ENCODE measurements at regions not wholly inside any gene's neighbourhood (a gene's known extent, or its start where the extent isn't known, plus 50 kb on each side); places are given as distances from the start of the nearest gene placed in this dataset.

DNA sequence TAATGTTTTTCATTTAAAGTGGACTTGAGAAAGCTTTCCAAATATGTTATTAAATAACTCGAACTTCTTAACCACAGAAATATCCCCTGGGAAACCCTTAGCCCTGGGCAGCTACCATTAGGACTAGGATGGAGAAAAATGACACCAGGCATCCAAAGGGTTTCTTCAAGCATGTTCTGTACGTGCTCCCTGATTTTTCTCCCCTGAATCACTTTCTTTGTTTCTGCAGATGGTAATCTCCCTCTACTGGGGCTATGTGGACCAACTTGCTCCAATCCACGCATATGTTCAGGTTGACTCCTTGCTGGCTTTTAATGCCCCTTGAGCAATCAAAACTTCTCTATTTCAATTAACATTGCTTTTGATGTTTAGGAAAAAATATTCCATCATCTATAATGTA, 312.7 kb upstream of the C1orf87 start:
- CTCF ChIA-PET: no interaction called here

More for the DNA sequence above, 312.7 kb upstream of the C1orf87 start:
- TF ChIP-seq ZFX (IDR thresholded peaks at IDR 0.05): no peak
- TF ChIP-seq POLR2AphosphoS5 (IDR thresholded peaks at IDR 0.05; ENCODE audit: low read depth, low read length): no peak
- TF ChIP-seq, protein P1, sequence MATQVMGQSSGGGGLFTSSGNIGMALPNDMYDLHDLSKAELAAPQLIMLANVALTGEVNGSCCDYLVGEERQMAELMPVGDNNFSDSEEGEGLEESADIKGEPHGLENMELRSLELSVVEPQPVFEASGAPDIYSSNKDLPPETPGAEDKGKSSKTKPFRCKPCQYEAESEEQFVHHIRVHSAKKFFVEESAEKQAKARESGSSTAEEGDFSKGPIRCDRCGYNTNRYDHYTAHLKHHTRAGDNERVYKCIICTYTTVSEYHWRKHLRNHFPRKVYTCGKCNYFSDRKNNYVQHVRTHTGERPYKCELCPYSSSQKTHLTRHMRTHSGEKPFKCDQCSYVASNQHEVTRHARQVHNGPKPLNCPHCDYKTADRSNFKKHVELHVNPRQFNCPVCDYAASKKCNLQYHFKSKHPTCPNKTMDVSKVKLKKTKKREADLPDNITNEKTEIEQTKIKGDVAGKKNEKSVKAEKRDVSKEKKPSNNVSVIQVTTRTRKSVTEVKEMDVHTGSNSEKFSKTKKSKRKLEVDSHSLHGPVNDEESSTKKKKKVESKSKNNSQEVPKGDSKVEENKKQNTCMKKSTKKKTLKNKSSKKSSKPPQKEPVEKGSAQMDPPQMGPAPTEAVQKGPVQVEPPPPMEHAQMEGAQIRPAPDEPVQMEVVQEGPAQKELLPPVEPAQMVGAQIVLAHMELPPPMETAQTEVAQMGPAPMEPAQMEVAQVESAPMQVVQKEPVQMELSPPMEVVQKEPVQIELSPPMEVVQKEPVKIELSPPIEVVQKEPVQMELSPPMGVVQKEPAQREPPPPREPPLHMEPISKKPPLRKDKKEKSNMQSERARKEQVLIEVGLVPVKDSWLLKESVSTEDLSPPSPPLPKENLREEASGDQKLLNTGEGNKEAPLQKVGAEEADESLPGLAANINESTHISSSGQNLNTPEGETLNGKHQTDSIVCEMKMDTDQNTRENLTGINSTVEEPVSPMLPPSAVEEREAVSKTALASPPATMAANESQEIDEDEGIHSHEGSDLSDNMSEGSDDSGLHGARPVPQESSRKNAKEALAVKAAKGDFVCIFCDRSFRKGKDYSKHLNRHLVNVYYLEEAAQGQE (IDR thresholded peaks at IDR 0.05; ENCODE audit: low read depth): no peak
- no peak for TF ChIP-seq ZBTB33 (IDR thresholded peaks at IDR 0.05; ENCODE audit: extremely low read depth, insufficient replicate concordance, low read length)
- TF ChIP-seq EZH2 (IDR thresholded peaks at IDR 0.05): no peak
- no peak for TF ChIP-seq TCF7L2 (IDR thresholded peaks at IDR 0.05; ENCODE audit: borderline replicate concordance, extremely low read depth, insufficient read depth, insufficient read length)
- TF ChIP-seq POLR2A (IDR thresholded peaks at IDR 0.05; ENCODE audit: borderline replicate concordance, extremely low read depth, insufficient read depth, insufficient read length): no peak
- no peak for TF ChIP-seq JUND (IDR thresholded peaks at IDR 0.05)
- TF ChIP-seq ZNF274 (IDR thresholded peaks at IDR 0.05; ENCODE audit: low read depth, low read length): no peak
- TF ChIP-seq, protein P2, sequence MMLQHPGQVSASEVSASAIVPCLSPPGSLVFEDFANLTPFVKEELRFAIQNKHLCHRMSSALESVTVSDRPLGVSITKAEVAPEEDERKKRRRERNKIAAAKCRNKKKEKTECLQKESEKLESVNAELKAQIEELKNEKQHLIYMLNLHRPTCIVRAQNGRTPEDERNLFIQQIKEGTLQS (IDR thresholded peaks at IDR 0.05): no peak
- TF ChIP-seq EZH2phosphoT487 (IDR thresholded peaks at IDR 0.05; ENCODE audit: borderline replicate concordance): no peak
- TF ChIP-seq CTCF (IDR thresholded peaks at IDR 0.05 in 2 of 3, conservative IDR thresholded peaks at IDR 0.05 in 1 of 3; ENCODE audit: borderline replicate concordance in 1 of 3, insufficient read depth in 1 of 3, low read depth in 2 of 3, low read length in 2 of 3): no peak
- TF ChIP-seq YY1 (IDR thresholded peaks at IDR 0.05; ENCODE audit: extremely low read depth, insufficient replicate concordance, low read depth, low read length): no peak
- no peak for TF ChIP-seq CBX3 (IDR thresholded peaks at IDR 0.05; ENCODE audit: low read depth)
- POLR2A ChIA-PET: no interaction called here
- ATAC-seq (no peak), DNase-seq (ENCODE audit: low read depth, low spot score) (no peak)
- no peaks in the 10 kb centered on the region; the same call in 1 of the 2 replicates for H3K27me3 ChIP-seq (ENCODE audit: insufficient read depth, low read length)
- no peak overlapping the region for H3K4me3 ChIP-seq (replicated peaks in 1 of 2; ENCODE audit: low read depth in 1 of 2, low read length in 2 of 2)
- H3K79me2 ChIP-seq (ENCODE audit: insufficient read depth, low read length): no peaks in the 10 kb centered on the region
- H3K4me1 ChIP-seq (ENCODE audit: control insufficient read depth in 1 of 2, insufficient read depth in 2 of 2, low read length in 2 of 2): no peaks in the 10 kb centered on the region
- intact Hi-C loops (cut with micrococcal nuclease): no loop called here
- no peaks in the 10 kb centered on the region for H4K20me1 ChIP-seq (ENCODE audit: insufficient read depth)
- H2AFZ ChIP-seq (ENCODE audit: low read depth, low read length, poor library complexity, severe bottlenecking): no peak overlapping the region
- H3K9me3 ChIP-seq (ENCODE audit: control insufficient read depth in 1 of 2, insufficient read depth in 1 of 2, low read depth in 1 of 2, low read length in 2 of 2): no peaks in the 10 kb centered on the region
- H3K9me2 ChIP-seq (ENCODE audit: insufficient read depth): no peaks in the 10 kb centered on the region
- no peak overlapping the region for H3K4me2 ChIP-seq (ENCODE audit: low read length)
- no peak overlapping the region for H3K27ac ChIP-seq (ENCODE audit: low read depth, low read length)
- H3K36me3 ChIP-seq (ENCODE audit: control insufficient read depth in 1 of 2, insufficient read depth in 2 of 2, low read length in 2 of 2): no peaks in the 10 kb centered on the region; a peak in 1 of 4 replicates
- H3K9ac ChIP-seq (ENCODE audit: low read length): no peak overlapping the region
- no TSS peak for BruUV-seq (replicated peaks)
- RAD21 ChIA-PET (ENCODE audit: low non-redundant PET in 1 of 2, low total read pairs in 2 of 2, uncharacterized antibody in 2 of 2, unreplicated experiment in 2 of 2): no interaction called here

All from HCT116 (cell line).